Type B pancreatic cell (in vitro differentiated cells): ENCODE measurements at regions not wholly inside any gene's neighbourhood (a gene's known extent, or its start where the extent isn't known, plus 50 kb on each side); places are given as distances from the start of the nearest gene placed in this dataset.

Experiments
- DNase-seq: peaks from one replicate; pipeline ENCODE4 v3.0.0; 2021; ENCODE audit warnings: mixed read lengths; ENCODE audit not compliant: unreplicated experiment; ENCODE audit errors: extremely low spot score
- H3K27ac Mint-ChIP-seq: 2 replicates; pipeline ENCODE4 v1.8.0; 2021; ENCODE audit warnings: mild to moderate bottlenecking, mixed read lengths
- H3K27me3 Mint-ChIP-seq: 2 replicates; pipeline ENCODE4 v1.8.0; 2021; ENCODE audit warnings: mixed read lengths
- H3K36me3 Mint-ChIP-seq: 2 replicates; pipeline ENCODE4 v1.8.0; 2021; ENCODE audit warnings: mixed read lengths
- H3K4me1 Mint-ChIP-seq: one replicate; pipeline ENCODE4 v1.8.0; 2021; ENCODE audit warnings: mixed read lengths; ENCODE audit not compliant: unreplicated experiment
- H3K4me3 Mint-ChIP-seq: 2 replicates; pipeline ENCODE4 v1.8.0; 2021; ENCODE audit warnings: mild to moderate bottlenecking, mixed read lengths
- H3K9me3 Mint-ChIP-seq: 2 replicates; pipeline ENCODE4 v1.8.0; 2021; ENCODE audit warnings: mixed read lengths
- CTCF ChIP-seq: fragments of 200-600 bp; sonication (generic); conservative IDR thresholded peaks from 2 replicates; pipeline ENCODE4 v1.5.0; 2021; ENCODE audit warnings: antibody characterized with exemption, mild to moderate bottlenecking

- H3K9me3 Mint-ChIP-seq, result no peaks in the 10 kb centered on the region
- H3K4me1 Mint-ChIP-seq, result peaks cover 12% of the 10 kb centered on the region
- no peak for TF ChIP-seq CTCF
- H3K27ac Mint-ChIP-seq, result no peak overlapping the region
- H3K27me3 Mint-ChIP-seq, result peaks cover 19% of the 10 kb centered on the region
- H3K4me3 Mint-ChIP-seq, result no peak overlapping the region
- H3K36me3 Mint-ChIP-seq, result no peaks in the 10 kb centered on the region
- no peak for DNase-seq
These were observed 206.1 kb downstream of the DAD1 start for GRCh38 chr14:22382955-22383354.

- no peaks in the 10 kb centered on the region for H3K9me3 Mint-ChIP-seq
- no peak overlapping the region for H3K27ac Mint-ChIP-seq
- H3K27me3 Mint-ChIP-seq, result peaks cover 16% of the 10 kb centered on the region
- no peak for TF ChIP-seq CTCF
- H3K4me1 Mint-ChIP-seq, result peaks cover 9% of the 10 kb centered on the region
- H3K4me3 Mint-ChIP-seq, result no peak overlapping the region
- no peaks in the 10 kb centered on the region for H3K36me3 Mint-ChIP-seq
- no peak for DNase-seq
These were observed 206.6 kb downstream of the DAD1 start for GRCh38 chr14:22382395-22382794.

GRCh38 chr14:22381766-22382165, 207.3 kb downstream of the DAD1 start:
- no peaks in the 10 kb centered on the region for H3K9me3 Mint-ChIP-seq
- H3K36me3 Mint-ChIP-seq, result no peaks in the 10 kb centered on the region
- peaks cover 13% of the 10 kb centered on the region for H3K27me3 Mint-ChIP-seq
- DNase-seq, result no peak
- no peak for TF ChIP-seq CTCF
- H3K27ac Mint-ChIP-seq, result no peak overlapping the region
- H3K4me1 Mint-ChIP-seq, result peaks cover 6% of the 10 kb centered on the region
- no peak overlapping the region for H3K4me3 Mint-ChIP-seq

- DNase-seq, result no peak
- no peak overlapping the region for H3K27ac Mint-ChIP-seq
- H3K9me3 Mint-ChIP-seq, result no peaks in the 10 kb centered on the region
- H3K36me3 Mint-ChIP-seq, result no peaks in the 10 kb centered on the region
- TF ChIP-seq CTCF, result no peak
- H3K27me3 Mint-ChIP-seq, result peaks cover 10% of the 10 kb centered on the region
- H3K4me1 Mint-ChIP-seq, result peaks cover 6% of the 10 kb centered on the region
- no peak overlapping the region for H3K4me3 Mint-ChIP-seq
These were observed 207.6 kb downstream of the DAD1 start for GRCh38 chr14:22381408-22381760.

- Mint-ChIP-seq H3K4me1 (peaks cover 5% of the 10 kb centered on the region), H3K27ac (no peak overlapping the region), H3K9me3 (no peaks in the 10 kb centered on the region), H3K36me3 (no peaks in the 10 kb centered on the region), H3K27me3 (peaks cover 5% of the 10 kb centered on the region), H3K4me3 (no peak overlapping the region)
- no peak for DNase-seq
- no peak for TF ChIP-seq CTCF
These were observed 208.2 kb downstream of the DAD1 start for GRCh38 chr14:22380571-22381407.
